ENCODE measurements at regions not wholly inside any gene's neighbourhood (a gene's known extent, or its start where the extent isn't known, plus 50 kb on each side); places are given as distances from the start of the nearest gene placed in this dataset.
A peak's percentile ranks its signal among the peaks of the same experiment; 100 is the strongest.

DNA sequence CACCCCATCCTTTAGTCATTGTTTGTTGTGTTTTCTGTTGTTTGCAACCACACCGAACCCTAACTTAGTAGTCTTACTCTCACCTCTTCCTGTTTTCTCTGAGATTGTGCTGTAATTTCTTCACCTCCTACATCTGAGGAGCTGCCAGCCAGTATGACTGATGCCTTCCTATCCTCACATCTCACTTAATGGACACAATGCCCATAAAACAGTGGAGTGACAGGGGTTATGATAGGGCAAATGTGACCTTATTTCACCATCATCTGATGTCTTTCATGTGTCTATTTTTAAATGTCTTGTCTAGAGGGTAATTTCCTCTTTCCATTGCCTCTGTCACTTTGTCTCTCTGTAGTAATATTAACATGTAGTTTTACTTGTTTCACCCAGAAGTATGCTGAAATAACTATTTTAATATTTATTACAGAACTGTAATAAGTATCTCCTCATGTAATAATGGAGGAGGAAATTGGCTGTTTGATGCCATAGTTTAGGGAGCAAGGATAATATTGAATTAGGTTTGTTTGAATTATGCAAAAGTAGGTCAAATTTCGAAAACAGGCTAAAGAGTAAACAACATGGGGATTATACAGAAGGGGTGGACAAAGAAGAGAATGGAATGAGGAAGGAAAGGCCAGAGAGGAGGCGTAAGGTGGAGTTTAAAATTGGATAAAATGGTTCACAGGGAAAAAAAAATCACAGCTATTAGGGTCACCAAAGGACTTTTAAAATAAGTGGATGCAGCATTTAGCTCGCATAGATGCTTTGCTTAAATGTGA lies 103.5 kb upstream of the SPRY2 start:
- Mint-ChIP-seq H3K36me3 (ENCODE audit: insufficient read depth) (no peaks in the 10 kb centered on the region), H3K9me3 (peaks cover 10% of the 10 kb centered on the region), H3K4me3 (no peak overlapping the region), H3K4me1 (peaks cover 5% of the 10 kb centered on the region), H3K27me3 (no peaks in the 10 kb centered on the region), H3K27ac (ENCODE audit: low read depth) (no peak overlapping the region)
- no peak for DNase-seq (ENCODE audit: low spot score in 2 of 2)
- ATAC-seq (replicated peaks; ENCODE audit: extremely low read depth, poor library complexity, severe bottlenecking), result peak; percentile 28

DNA sequence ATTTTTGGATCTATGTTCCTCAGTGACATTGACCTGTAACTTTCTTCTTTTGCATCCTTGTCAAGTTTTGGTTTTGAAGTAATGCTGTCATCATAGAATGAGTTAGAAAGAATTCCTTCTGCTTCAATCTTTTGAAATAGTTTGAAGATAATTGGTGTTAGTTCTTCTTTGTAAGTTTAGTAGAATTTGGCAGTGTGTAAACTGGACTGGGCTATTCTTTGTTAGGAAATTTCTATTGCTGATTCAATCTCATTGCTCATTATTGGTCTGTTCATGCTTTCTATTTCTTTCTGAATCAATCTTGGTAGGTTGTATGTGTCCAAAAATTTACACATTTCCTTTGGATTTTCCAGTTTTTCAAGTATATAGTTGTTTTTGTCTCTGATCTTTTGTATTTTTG lies 101.7 kb upstream of the SPRY2 start:
- Mint-ChIP-seq H3K4me1 (peaks cover 5% of the 10 kb centered on the region), H3K27ac (ENCODE audit: low read depth) (no peak overlapping the region), H3K27me3 (no peaks in the 10 kb centered on the region), H3K36me3 (ENCODE audit: insufficient read depth) (no peaks in the 10 kb centered on the region), H3K9me3 (peaks cover 10% of the 10 kb centered on the region), H3K4me3 (no peak overlapping the region)
- ATAC-seq (replicated peaks; ENCODE audit: extremely low read depth, poor library complexity, severe bottlenecking) (no peak), DNase-seq (ENCODE audit: low spot score in 2 of 2) (no peak)

DNA sequence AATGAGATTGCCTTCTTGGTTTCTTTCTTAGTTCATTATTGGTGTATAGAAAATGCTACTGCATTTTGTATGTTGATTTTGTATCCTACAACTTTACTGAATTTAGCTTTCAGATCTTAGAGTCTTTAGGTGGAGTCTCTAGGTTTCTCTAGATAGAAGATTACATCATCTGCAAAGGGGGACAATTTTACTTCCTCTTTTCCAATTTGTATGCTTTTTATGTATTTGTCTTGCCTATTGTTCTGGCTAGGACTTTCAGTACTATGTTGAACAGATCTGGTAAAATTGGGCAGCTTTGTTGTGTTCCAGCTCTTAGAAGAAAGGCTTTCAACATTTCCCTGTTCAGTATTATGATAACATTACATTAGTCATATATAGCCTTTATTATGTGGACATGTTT lies 101.0 kb upstream of the SPRY2 start:
- Mint-ChIP-seq H3K9me3 (peaks cover 10% of the 10 kb centered on the region), H3K27me3 (no peaks in the 10 kb centered on the region), H3K4me3 (no peak overlapping the region), H3K4me1 (peaks cover 5% of the 10 kb centered on the region), H3K27ac (ENCODE audit: low read depth) (no peak overlapping the region), H3K36me3 (ENCODE audit: insufficient read depth) (no peaks in the 10 kb centered on the region)
- DNase-seq (ENCODE audit: low spot score in 2 of 2) (no peak), ATAC-seq (replicated peaks; ENCODE audit: extremely low read depth, poor library complexity, severe bottlenecking) (no peak)

DNA sequence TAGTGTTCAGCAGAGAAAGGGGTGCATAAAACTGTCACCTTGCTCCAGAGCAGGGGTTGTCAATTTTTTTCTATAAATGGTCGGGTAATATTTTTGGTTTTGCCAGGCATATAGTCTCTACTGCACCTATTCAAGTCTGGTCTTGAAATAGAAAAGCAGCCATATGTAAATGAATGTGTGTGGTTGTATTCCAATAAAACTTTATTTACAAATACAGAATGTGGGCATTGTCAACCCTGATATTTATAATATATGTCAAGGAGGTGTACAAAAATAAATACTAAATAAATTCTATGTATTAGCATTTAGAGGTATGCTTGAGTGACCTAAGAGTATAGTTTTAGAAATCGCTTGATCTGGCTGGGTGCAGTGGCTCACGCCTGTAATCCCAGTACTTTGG lies 97.6 kb upstream of the SPRY2 start:
- H3K27me3 Mint-ChIP-seq, result no peaks in the 10 kb centered on the region
- no peak for DNase-seq (ENCODE audit: low spot score in 2 of 2)
- peaks cover 4% of the 10 kb centered on the region for H3K9me3 Mint-ChIP-seq
- no peak for ATAC-seq (replicated peaks; ENCODE audit: extremely low read depth, poor library complexity, severe bottlenecking)
- no peaks in the 10 kb centered on the region for H3K36me3 Mint-ChIP-seq (ENCODE audit: insufficient read depth)
- H3K4me3 Mint-ChIP-seq, result no peak overlapping the region
- no peaks in the 10 kb centered on the region for H3K4me1 Mint-ChIP-seq
- H3K27ac Mint-ChIP-seq (ENCODE audit: low read depth), result no peak overlapping the region

DNA sequence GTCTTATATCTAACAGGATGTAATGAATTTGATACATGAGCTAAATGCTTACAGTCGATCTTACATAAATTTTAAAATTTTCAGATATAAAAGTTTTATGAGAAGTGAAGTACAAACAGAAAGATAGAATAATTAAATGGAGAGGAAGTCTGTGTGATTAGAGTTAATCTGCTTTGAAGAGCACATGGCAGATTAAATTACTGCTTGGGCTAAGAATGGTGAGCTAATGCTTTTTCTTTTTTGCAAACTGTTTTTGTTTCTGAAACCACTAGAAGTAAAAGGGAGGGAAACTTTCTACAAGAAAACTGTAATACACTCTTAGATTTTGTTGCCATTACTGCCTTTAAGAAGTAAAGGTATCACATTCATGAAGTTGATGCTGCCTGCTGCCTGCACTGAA lies 96.3 kb upstream of the SPRY2 start:
- DNase-seq (ENCODE audit: low spot score in 2 of 2), result no peak
- Mint-ChIP-seq H3K4me3 (no peak overlapping the region), H3K4me1 (no peaks in the 10 kb centered on the region), H3K27me3 (no peaks in the 10 kb centered on the region), H3K36me3 (ENCODE audit: insufficient read depth) (no peaks in the 10 kb centered on the region), H3K27ac (ENCODE audit: low read depth) (no peak overlapping the region), H3K9me3 (no peaks in the 10 kb centered on the region)
- no peak for ATAC-seq (replicated peaks; ENCODE audit: extremely low read depth, poor library complexity, severe bottlenecking)

DNA sequence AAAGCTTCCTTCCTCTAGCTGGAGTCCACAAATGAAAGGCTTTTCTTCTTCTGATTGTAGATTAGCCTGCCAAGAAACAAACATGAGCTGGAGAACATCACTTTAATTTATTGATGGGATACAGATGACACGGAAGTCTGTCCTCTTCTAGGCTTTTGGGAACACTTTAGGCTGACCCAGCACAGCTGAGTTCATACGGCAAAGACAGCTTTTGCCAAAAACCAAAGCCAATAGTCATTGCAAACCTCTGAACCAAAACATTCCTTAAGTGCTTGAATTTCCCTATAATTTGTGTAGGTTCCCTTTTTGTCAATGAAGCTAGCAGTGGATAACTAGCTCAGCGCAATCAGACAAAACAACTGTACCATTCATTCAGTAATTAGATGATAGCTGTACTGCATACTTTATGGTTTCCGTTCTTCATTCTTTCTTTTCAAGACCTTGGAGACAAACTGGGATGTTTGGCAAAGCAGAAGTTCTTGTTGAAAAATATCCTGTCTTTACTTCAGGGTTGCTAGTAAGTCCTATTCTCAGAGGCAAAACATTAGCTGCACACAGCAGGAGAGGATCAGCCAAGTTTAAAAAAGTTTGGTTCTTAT lies 95.7 kb upstream of the SPRY2 start:
- no peaks in the 10 kb centered on the region for H3K27me3 Mint-ChIP-seq
- H3K36me3 Mint-ChIP-seq (ENCODE audit: insufficient read depth), result no peaks in the 10 kb centered on the region
- no peaks in the 10 kb centered on the region for H3K4me1 Mint-ChIP-seq
- no peak overlapping the region for H3K4me3 Mint-ChIP-seq
- ATAC-seq (replicated peaks; ENCODE audit: extremely low read depth, poor library complexity, severe bottlenecking) (no peak), DNase-seq (ENCODE audit: low spot score in 2 of 2) (no peak)
- no peaks in the 10 kb centered on the region for H3K9me3 Mint-ChIP-seq
- H3K27ac Mint-ChIP-seq (ENCODE audit: low read depth), result no peak overlapping the region

DNA sequence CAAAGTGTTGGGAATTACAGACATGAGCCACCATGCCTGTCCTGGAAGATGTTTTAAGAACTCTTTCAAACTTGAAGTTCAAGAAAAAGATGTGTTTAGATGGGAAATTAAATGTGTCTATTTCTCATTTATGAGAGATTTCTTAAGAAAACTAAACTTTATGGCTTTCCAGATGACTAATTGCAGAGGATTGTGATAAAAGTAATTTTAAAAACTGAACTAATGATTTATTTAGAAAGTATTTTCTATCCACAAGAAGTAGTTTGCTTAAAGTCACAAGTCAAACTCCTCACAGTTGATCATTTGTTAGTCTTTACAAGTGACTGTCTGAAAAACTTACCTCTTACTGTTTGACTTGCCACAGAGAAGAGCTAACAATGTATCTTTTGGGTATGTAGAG lies 89.6 kb upstream of the SPRY2 start:
- no peaks in the 10 kb centered on the region for H3K4me1 Mint-ChIP-seq
- no peak overlapping the region for H3K27ac Mint-ChIP-seq (ENCODE audit: low read depth)
- DNase-seq (ENCODE audit: low spot score in 2 of 2), result no peak
- H3K4me3 Mint-ChIP-seq, result no peak overlapping the region
- no peaks in the 10 kb centered on the region for H3K36me3 Mint-ChIP-seq (ENCODE audit: insufficient read depth)
- no peaks in the 10 kb centered on the region for H3K27me3 Mint-ChIP-seq
- no peaks in the 10 kb centered on the region for H3K9me3 Mint-ChIP-seq
- no peak for ATAC-seq (replicated peaks; ENCODE audit: extremely low read depth, poor library complexity, severe bottlenecking)

DNA sequence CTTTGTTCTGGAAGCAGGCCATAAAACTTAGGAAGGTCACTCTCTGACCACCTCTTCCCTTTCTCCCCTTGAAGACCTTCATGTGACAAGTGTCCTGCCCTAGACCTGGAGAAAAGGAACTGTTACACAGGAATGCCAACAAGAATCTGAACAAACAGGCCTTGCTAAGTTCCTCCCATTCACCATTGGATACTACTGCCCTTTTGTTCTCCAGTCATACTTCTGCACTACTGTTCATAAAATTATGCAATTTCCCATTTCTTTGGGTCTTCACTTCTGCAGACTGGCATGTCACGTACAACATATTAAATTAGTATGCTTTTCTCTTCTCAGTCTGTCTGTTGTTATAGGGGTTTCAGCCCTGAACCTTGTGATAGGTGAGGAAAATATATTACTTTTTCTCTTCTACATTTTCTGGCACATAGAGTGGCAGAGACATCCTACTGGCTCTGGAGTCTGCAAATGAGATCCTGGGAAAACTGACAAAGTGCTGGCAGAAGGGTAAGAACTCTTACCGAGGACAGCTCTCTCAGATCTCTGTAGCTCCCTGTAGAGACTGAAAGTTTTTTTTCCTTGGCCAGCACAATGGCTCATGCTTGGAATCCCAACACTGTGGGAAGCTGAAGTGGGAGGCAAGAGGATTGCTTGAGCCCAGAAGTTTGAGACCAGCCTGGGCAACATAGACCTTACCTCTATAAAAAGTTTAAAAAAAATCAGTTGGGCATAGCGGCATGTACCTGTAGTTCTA lies 87.6 kb upstream of the SPRY2 start:
- no peak for ATAC-seq (replicated peaks; ENCODE audit: extremely low read depth, poor library complexity, severe bottlenecking)
- no peak overlapping the region for H3K4me3 Mint-ChIP-seq
- H3K36me3 Mint-ChIP-seq (ENCODE audit: insufficient read depth), result no peaks in the 10 kb centered on the region
- DNase-seq (ENCODE audit: low spot score in 2 of 2), result no peak
- no peaks in the 10 kb centered on the region for H3K4me1 Mint-ChIP-seq
- no peaks in the 10 kb centered on the region for H3K27me3 Mint-ChIP-seq
- H3K27ac Mint-ChIP-seq (ENCODE audit: low read depth), result no peak overlapping the region
- peaks cover 10% of the 10 kb centered on the region for H3K9me3 Mint-ChIP-seq

DNA sequence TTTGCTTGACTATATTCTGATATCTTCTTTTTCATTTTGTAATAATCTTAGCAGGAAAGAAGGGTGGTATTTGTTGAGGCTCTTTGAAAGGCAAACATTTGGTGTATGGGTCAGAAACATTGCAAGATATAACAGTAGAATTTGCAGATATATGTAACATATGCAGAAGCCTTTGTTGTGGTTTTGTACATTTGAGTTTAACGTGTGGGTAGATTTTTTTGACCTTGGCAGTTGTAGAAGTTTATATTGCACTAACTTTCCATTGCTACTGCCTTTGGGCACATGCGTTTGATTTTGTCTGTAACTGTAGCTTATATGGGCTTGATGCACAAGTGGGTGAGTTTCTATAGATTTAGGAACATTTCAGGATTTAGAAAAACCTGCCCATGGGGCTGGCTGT lies 78.5 kb upstream of the SPRY2 start:
- no peaks in the 10 kb centered on the region for H3K4me1 Mint-ChIP-seq
- H3K27me3 Mint-ChIP-seq, result no peaks in the 10 kb centered on the region
- DNase-seq (ENCODE audit: low spot score in 2 of 2), result no peak
- ATAC-seq (replicated peaks; ENCODE audit: extremely low read depth, poor library complexity, severe bottlenecking), result no peak
- H3K4me3 Mint-ChIP-seq, result no peak overlapping the region
- H3K36me3 Mint-ChIP-seq (ENCODE audit: insufficient read depth), result peaks cover 1% of the 10 kb centered on the region
- peaks cover 13% of the 10 kb centered on the region for H3K9me3 Mint-ChIP-seq
- H3K27ac Mint-ChIP-seq (ENCODE audit: low read depth), result no peak overlapping the region

DNA sequence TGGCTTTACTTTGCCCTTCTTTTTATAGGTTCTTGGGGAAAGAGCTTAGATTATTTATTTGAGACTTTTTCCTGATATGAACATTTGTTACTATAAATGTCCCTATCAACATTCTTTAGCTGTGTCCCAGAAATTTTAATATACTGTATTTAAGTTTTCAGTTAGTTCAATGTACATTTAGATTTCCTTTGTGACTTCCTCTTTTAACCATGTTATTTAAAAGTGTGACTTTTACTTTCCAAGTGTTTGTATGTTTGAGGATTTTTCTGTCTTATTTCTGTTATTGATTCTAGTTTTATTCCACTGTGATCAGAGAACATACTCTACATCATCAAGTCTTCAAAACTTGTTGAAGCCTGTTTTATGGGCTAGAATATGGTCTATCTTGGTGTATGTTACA lies 72.7 kb upstream of the SPRY2 start:
- DNase-seq (ENCODE audit: low spot score in 2 of 2), result no peak
- no peak for ATAC-seq (replicated peaks; ENCODE audit: extremely low read depth, poor library complexity, severe bottlenecking)
- H3K27ac Mint-ChIP-seq (ENCODE audit: low read depth), result no peak overlapping the region
- peaks cover 4% of the 10 kb centered on the region for H3K9me3 Mint-ChIP-seq
- H3K4me1 Mint-ChIP-seq, result no peaks in the 10 kb centered on the region
- H3K4me3 Mint-ChIP-seq, result no peak overlapping the region
- H3K36me3 Mint-ChIP-seq (ENCODE audit: insufficient read depth), result no peaks in the 10 kb centered on the region
- no peaks in the 10 kb centered on the region for H3K27me3 Mint-ChIP-seq

DNA sequence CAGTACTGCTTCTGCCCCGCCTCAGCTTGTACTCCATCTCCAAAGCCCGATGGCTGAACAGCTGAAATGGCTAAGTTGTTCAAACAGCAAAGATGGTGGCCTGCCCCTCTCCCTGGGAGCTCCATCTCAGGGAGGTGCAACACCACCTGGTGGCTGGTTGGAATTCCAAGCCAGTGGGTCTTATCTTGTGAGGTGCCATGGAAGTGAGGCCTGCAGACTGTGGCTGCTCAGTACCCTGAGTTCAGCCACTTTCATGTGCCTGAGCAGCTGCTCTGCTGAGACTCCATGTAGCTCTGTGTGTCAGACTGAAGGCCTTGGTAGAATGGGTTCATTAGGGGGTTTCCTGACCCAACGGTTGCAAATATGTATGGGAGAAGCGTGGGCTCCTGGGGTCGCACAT lies 67.3 kb upstream of the SPRY2 start:
- no peak overlapping the region for H3K4me3 Mint-ChIP-seq
- H3K4me1 Mint-ChIP-seq, result no peaks in the 10 kb centered on the region
- H3K27ac Mint-ChIP-seq (ENCODE audit: low read depth), result no peak overlapping the region
- H3K27me3 Mint-ChIP-seq, result no peaks in the 10 kb centered on the region
- H3K9me3 Mint-ChIP-seq, result peaks cover 29% of the 10 kb centered on the region
- no peak for DNase-seq (ENCODE audit: low spot score in 2 of 2)
- ATAC-seq (replicated peaks; ENCODE audit: extremely low read depth, poor library complexity, severe bottlenecking), result no peak
- no peaks in the 10 kb centered on the region for H3K36me3 Mint-ChIP-seq (ENCODE audit: insufficient read depth)

DNA sequence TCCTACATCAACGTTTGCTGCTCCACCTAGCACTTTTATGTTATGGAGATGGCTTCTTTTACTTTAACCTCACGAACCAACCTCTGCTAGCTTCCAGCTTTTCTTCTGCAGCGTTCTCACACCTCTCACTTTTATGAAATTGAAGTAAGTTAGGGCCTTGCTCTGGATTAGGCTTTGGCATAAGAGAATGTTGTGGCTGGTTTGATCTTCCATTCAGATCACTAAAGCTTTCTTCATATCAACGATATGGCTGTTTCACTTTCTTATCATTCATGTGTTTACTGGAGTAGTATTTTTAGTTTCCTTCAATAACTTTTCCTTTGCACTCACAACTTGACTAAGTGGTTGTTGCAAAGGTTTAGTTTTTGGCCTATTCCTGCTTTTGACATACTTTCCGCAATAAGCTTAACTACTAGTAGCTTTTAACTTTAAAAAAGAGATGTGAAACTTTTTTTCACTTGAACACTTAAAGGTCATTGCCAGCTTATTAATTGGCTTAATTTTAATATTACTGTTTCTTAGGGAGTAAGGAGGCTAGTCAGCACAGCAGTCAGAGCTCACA lies 60.0 kb upstream of the SPRY2 start:
- H3K4me1 Mint-ChIP-seq, result peaks cover 22% of the 10 kb centered on the region
- H3K9me3 Mint-ChIP-seq, result peaks cover 14% of the 10 kb centered on the region
- no peak overlapping the region for H3K27ac Mint-ChIP-seq (ENCODE audit: low read depth)
- no peak for ATAC-seq (replicated peaks; ENCODE audit: extremely low read depth, poor library complexity, severe bottlenecking)
- no peak for DNase-seq (ENCODE audit: low spot score in 2 of 2)
- H3K36me3 Mint-ChIP-seq (ENCODE audit: insufficient read depth), result peaks cover 3% of the 10 kb centered on the region
- H3K27me3 Mint-ChIP-seq, result no peaks in the 10 kb centered on the region
- peak overlapping the region; percentile 32 for H3K4me3 Mint-ChIP-seq
